Activated CD8-positive, alpha-beta memory T cell treated with anti-CD3 and anti-CD28 coated beads, Interleukin-2, amount 10 ng/mL, durations not matched to agents 7 days and 5 days (primary cell): ENCODE measurements at regions not wholly inside any gene's neighbourhood (a gene's known extent, or its start where the extent isn't known, plus 50 kb on each side); places are given as distances from the start of the nearest gene placed in this dataset.

Source experiments
- ATAC-seq: fragments of 150-1000 bp; cut with Tn5 transposase; one replicate; pipeline ENCODE4 v1.10.0; 2021; ENCODE audit warnings: moderate library complexity
- CTCF ChIA-PET: fragments of 350-600 bp; sonication (Branson Sonifier 250); formaldehyde crosslinking; loops from one replicate; lab custom pipeline; 2021; ENCODE audit warnings: antibody characterized with exemption; lab: Charles Lee
- DNase-seq: peaks from one replicate; pipeline ENCODE4 v3.0.0-alpha.2; 2020
- H3K27ac Mint-ChIP-seq: one replicate; pipeline ENCODE4 v1.8.0; 2021; ENCODE audit warnings: mild to moderate bottlenecking, mixed read lengths
- H3K27me3 Mint-ChIP-seq: one replicate; pipeline ENCODE4 v1.8.0; 2021; ENCODE audit warnings: mixed read lengths
- H3K36me3 Mint-ChIP-seq: one replicate; pipeline ENCODE4 v1.8.0; 2021; ENCODE audit warnings: mild to moderate bottlenecking, mixed read lengths
- H3K4me1 Mint-ChIP-seq: one replicate; pipeline ENCODE4 v1.8.0; 2021; ENCODE audit warnings: mixed read lengths
- H3K4me3 Mint-ChIP-seq: one replicate; pipeline ENCODE4 v1.8.0; 2021; ENCODE audit warnings: mild to moderate bottlenecking, moderate library complexity, mixed read lengths
- H3K9me3 Mint-ChIP-seq: one replicate; pipeline ENCODE4 v1.8.0; 2022; ENCODE audit warnings: low read depth, mixed read lengths

DNA sequence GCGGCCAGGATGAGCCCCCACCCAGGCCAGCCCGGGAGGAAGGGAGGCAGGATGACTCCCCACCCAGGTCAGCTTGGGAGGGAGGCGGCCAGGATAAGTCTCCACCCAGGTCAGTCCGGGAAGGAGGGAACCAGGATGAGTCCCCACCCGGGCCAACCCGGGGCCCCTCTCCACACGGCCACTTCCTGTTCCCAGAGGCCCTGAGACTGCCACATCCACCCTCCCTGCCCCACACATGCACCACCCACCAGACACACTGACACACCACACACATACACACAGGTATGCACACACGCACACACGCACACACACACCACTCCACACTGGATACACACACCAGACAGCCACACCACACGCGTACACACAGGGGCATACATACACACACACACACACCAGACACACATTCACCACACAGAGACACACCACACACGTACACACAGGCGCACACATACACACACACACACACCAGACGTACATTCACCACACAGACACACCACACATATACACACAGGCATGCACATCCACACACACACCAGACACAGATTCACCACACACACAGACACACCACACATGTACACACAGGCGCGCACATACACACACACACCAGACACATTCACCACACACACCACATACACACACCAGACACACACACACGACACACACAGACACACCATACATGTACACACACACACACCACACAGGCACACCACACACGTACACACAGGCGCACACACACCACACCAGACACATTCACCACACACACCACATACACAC, 84.9 kb upstream of the PRR5 start:
- Mint-ChIP-seq H3K36me3 (peaks cover 2% of the 10 kb centered on the region), H3K27ac (no peak overlapping the region), H3K9me3 (peaks cover 6% of the 10 kb centered on the region), H3K4me1 (peaks cover 9% of the 10 kb centered on the region), H3K4me3 (no peak overlapping the region), H3K27me3 (no peaks in the 10 kb centered on the region)
- CTCF ChIA-PET, result no interaction called here
- DNase-seq, result no peak
- no peak for ATAC-seq

- DNase-seq, result no peak
- peaks cover 7% of the 10 kb centered on the region for H3K4me1 Mint-ChIP-seq
- peaks cover 3% of the 10 kb centered on the region for H3K36me3 Mint-ChIP-seq
- H3K9me3 Mint-ChIP-seq, result peaks cover 9% of the 10 kb centered on the region
- no peak for ATAC-seq
- CTCF ChIA-PET, result no interaction called here
- H3K27ac Mint-ChIP-seq, result no peak overlapping the region
- no peak overlapping the region for H3K4me3 Mint-ChIP-seq
- H3K27me3 Mint-ChIP-seq, result no peaks in the 10 kb centered on the region
Observed at GRCh38 chr22:44616461-44616860, 85.5 kb upstream of the PRR5 start.

- H3K27me3 Mint-ChIP-seq, result no peaks in the 10 kb centered on the region
- no peak for DNase-seq
- no peak overlapping the region for H3K27ac Mint-ChIP-seq
- peaks cover 5% of the 10 kb centered on the region for H3K4me1 Mint-ChIP-seq
- H3K4me3 Mint-ChIP-seq, result no peak overlapping the region
- ATAC-seq, result no peak
- H3K36me3 Mint-ChIP-seq, result peaks cover 5% of the 10 kb centered on the region
- peaks cover 12% of the 10 kb centered on the region for H3K9me3 Mint-ChIP-seq
- CTCF ChIA-PET, result no interaction called here
Observed at GRCh38 chr22:44615602-44616180, 86.3 kb upstream of the PRR5 start.

GRCh38 chr22:44615146-44615545, 86.9 kb upstream of the PRR5 start:
- H3K27me3 Mint-ChIP-seq, result no peaks in the 10 kb centered on the region
- ATAC-seq (no peak), DNase-seq (no peak)
- H3K27ac Mint-ChIP-seq, result no peak overlapping the region
- no peak overlapping the region for H3K4me3 Mint-ChIP-seq
- peaks cover 15% of the 10 kb centered on the region for H3K9me3 Mint-ChIP-seq
- H3K36me3 Mint-ChIP-seq, result peaks cover 8% of the 10 kb centered on the region
- CTCF ChIA-PET, result no interaction called here
- H3K4me1 Mint-ChIP-seq, result peaks cover under 1% of the 10 kb centered on the region

GRCh38 chr22:44613196-44613595, 88.8 kb upstream of the PRR5 start:
- peaks cover 8% of the 10 kb centered on the region for H3K36me3 Mint-ChIP-seq
- no peak overlapping the region for H3K27ac Mint-ChIP-seq
- CTCF ChIA-PET, result no interaction called here
- H3K4me1 Mint-ChIP-seq, result no peaks in the 10 kb centered on the region
- no peak overlapping the region for H3K4me3 Mint-ChIP-seq
- no peaks in the 10 kb centered on the region for H3K27me3 Mint-ChIP-seq
- no peak for DNase-seq
- no peak for ATAC-seq
- H3K9me3 Mint-ChIP-seq, result peaks cover 15% of the 10 kb centered on the region

DNA sequence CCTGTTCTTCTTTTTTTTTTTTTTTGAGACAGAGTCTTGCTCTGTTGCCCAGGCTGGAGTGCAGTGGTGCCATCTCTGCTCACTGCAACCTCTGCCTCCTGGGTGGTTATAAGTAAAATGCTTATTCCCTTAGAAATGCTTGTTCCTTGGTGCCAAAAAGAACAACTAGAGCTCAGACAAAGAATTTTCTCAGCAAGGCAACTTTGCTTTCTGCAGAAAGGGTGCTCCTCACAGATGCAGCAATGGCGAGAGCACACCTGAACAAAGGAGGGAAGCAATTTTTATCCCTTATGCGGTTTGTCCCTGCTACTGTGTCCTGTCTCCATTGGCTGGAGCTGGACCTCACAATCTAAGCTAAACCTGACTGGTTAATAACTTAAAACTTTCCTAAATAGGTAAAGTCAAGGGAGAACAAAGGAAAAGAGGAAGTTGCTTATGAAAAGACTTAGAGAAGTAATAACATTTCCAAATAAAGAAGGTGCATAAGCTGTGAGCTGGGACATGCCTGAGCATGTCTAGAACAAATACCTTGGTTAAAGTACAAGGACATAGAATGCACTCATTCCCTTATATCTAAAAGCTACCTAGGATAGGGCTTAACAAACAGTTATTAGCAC, 90.0 kb upstream of the PRR5 start:
- ATAC-seq (no peak), DNase-seq (no peak)
- H3K27me3 Mint-ChIP-seq, result no peaks in the 10 kb centered on the region
- H3K27ac Mint-ChIP-seq, result no peak overlapping the region
- H3K9me3 Mint-ChIP-seq, result peaks cover 15% of the 10 kb centered on the region
- CTCF ChIA-PET, result interaction anchor here (2.5 kb wide), 1 partner anchor 13 kb away, joined by 6 read pairs; no protein-coding TSS in a partner anchor
- H3K4me3 Mint-ChIP-seq, result no peak overlapping the region
- no peaks in the 10 kb centered on the region for H3K4me1 Mint-ChIP-seq
- peaks cover 8% of the 10 kb centered on the region for H3K36me3 Mint-ChIP-seq

GRCh38 chr22:44610071-44610470, 91.9 kb upstream of the PRR5 start:
- CTCF ChIA-PET, result interaction anchor here (1.2 to 2.5 kb wide), 2 partner anchors 11 to 17 kb away, joined by 4 to 6 read pairs; no protein-coding TSS in a partner anchor
- DNase-seq, result no peak
- H3K27me3 Mint-ChIP-seq, result peaks cover 10% of the 10 kb centered on the region
- H3K4me3 Mint-ChIP-seq, result no peak overlapping the region
- no peak for ATAC-seq
- H3K27ac Mint-ChIP-seq, result no peak overlapping the region
- H3K4me1 Mint-ChIP-seq, result no peaks in the 10 kb centered on the region
- H3K36me3 Mint-ChIP-seq, result peaks cover 8% of the 10 kb centered on the region
- peaks cover 12% of the 10 kb centered on the region for H3K9me3 Mint-ChIP-seq

- CTCF ChIA-PET, result interaction anchor here (2.5 kb wide), 1 partner anchor 10 kb away, joined by 6 read pairs; no protein-coding TSS in a partner anchor
- H3K36me3 Mint-ChIP-seq, result peaks cover 8% of the 10 kb centered on the region
- no peak for ATAC-seq
- H3K27me3 Mint-ChIP-seq, result peaks cover 13% of the 10 kb centered on the region
- H3K4me3 Mint-ChIP-seq, result no peak overlapping the region
- DNase-seq, result no peak
- peaks cover 10% of the 10 kb centered on the region for H3K9me3 Mint-ChIP-seq
- H3K4me1 Mint-ChIP-seq, result no peaks in the 10 kb centered on the region
- no peak overlapping the region for H3K27ac Mint-ChIP-seq
Observed at GRCh38 chr22:44609400-44609988, 92.5 kb upstream of the PRR5 start.

- CTCF ChIA-PET, result no interaction called here
- H3K9me3 Mint-ChIP-seq, result peaks cover 10% of the 10 kb centered on the region
- H3K36me3 Mint-ChIP-seq, result peaks cover 6% of the 10 kb centered on the region
- no peak overlapping the region for H3K27ac Mint-ChIP-seq
- no peak overlapping the region for H3K4me3 Mint-ChIP-seq
- no peaks in the 10 kb centered on the region for H3K4me1 Mint-ChIP-seq
- DNase-seq, result no peak
- H3K27me3 Mint-ChIP-seq, result peaks cover 14% of the 10 kb centered on the region
- ATAC-seq, result no peak
Observed at GRCh38 chr22:44608597-44609399, 93.2 kb upstream of the PRR5 start.

DNA sequence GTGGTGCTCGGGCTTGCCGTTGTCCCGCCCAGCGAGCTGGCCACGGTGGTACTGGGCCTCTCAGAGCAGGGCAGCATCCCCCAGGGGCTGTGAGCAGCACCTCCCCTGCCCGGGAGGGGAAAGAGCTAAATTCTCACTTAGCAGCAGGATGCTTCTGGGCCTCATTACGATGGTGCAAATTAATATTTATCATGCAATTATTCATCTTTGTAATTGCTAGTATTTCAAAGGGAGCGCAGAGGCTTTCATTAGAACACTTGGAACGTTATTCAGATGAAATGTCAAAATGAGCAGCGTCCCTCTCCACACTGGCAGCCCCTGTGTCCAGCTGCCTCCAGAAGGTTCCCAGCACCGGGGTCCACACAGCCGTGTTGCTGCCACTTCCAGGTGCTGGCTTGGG, 95.9 kb upstream of the PRR5 start:
- CTCF ChIA-PET, result no interaction called here
- H3K4me1 Mint-ChIP-seq, result no peaks in the 10 kb centered on the region
- peaks cover 4% of the 10 kb centered on the region for H3K9me3 Mint-ChIP-seq
- H3K36me3 Mint-ChIP-seq, result peaks cover 3% of the 10 kb centered on the region
- no peak overlapping the region for H3K27ac Mint-ChIP-seq
- DNase-seq, result no peak
- H3K27me3 Mint-ChIP-seq, result peaks cover 16% of the 10 kb centered on the region
- no peak for ATAC-seq
- H3K4me3 Mint-ChIP-seq, result no peak overlapping the region

DNA sequence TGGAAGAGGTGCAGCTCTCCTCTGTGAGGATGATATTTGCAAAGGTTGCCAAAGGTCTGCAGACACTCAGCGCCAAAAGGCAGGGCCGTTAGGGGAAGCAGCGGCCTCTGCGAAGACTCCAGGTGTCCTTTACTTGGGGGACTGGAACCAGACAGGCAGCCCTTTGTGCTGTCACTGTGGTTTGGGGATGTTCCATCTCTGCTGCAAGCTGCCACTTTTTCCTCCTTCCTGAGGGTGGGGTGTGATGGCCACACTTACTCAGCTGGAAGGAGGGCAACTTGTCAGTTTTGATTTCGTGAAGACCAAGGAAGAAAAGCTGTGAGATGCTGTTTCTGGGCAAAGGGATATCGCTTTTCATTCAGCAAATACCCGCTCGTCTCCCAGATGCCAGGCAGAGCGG, 96.5 kb upstream of the PRR5 start:
- H3K9me3 Mint-ChIP-seq, result peaks cover 3% of the 10 kb centered on the region
- CTCF ChIA-PET, result no interaction called here
- H3K27me3 Mint-ChIP-seq, result peaks cover 19% of the 10 kb centered on the region
- ATAC-seq (no peak), DNase-seq (no peak)
- peaks cover 3% of the 10 kb centered on the region for H3K36me3 Mint-ChIP-seq
- no peaks in the 10 kb centered on the region for H3K4me1 Mint-ChIP-seq
- no peak overlapping the region for H3K27ac Mint-ChIP-seq
- H3K4me3 Mint-ChIP-seq, result no peak overlapping the region

- no peaks in the 10 kb centered on the region for H3K9me3 Mint-ChIP-seq
- H3K27me3 Mint-ChIP-seq, result peaks cover 23% of the 10 kb centered on the region
- DNase-seq (no peak), ATAC-seq (no peak)
- H3K4me1 Mint-ChIP-seq, result no peaks in the 10 kb centered on the region
- no peak overlapping the region for H3K27ac Mint-ChIP-seq
- H3K36me3 Mint-ChIP-seq, result no peaks in the 10 kb centered on the region
- CTCF ChIA-PET, result no interaction called here
- no peak overlapping the region for H3K4me3 Mint-ChIP-seq
Observed at GRCh38 chr22:44604991-44605390, 97.0 kb upstream of the PRR5 start.

DNA sequence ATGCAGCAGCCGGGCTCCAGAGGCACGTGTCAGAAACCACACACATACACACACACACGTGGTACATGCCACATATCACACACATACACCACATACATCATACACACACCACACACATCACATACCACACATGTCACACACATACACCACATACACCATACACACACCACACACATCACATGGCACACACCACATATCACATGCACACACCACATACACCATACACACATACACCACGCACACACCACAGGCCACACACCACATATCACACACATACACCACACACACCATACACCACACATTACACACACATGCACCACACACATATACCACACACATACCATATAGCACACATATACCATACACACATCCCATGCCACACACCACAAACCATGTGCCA, 97.5 kb upstream of the PRR5 start:
- H3K9me3 Mint-ChIP-seq, result no peaks in the 10 kb centered on the region
- CTCF ChIA-PET, result no interaction called here
- no peak for DNase-seq
- H3K4me1 Mint-ChIP-seq, result no peaks in the 10 kb centered on the region
- no peak overlapping the region for H3K4me3 Mint-ChIP-seq
- H3K36me3 Mint-ChIP-seq, result no peaks in the 10 kb centered on the region
- peaks cover 23% of the 10 kb centered on the region for H3K27me3 Mint-ChIP-seq
- ATAC-seq, result no peak
- H3K27ac Mint-ChIP-seq, result no peak overlapping the region
